Stimulated activated CD4-positive, alpha-beta T cell treated with anti-CD3 and anti-CD28 coated beads, Interleukin-2, amount 100 ng/mL, for 4 hours (primary cell): ENCODE measurements at regions not wholly inside any gene's neighbourhood (a gene's known extent, or its start where the extent isn't known, plus 50 kb on each side); places are given as distances from the start of the nearest gene placed in this dataset.

Experiments used
- DNase-seq: peaks from one replicate; pipeline ENCODE4 v3.0.0-alpha.2; 2020; ENCODE audit warnings: low read depth

GRCh38 chr5:96245140-96246091, 187.6 kb downstream of the PCSK1 start:
- DNase-seq, result no peak

GRCh38 chr5:96244696-96245095, 188.4 kb downstream of the PCSK1 start:
- DNase-seq, result no peak

- DNase-seq, result no peak
These were observed 189.2 kb downstream of the PCSK1 start for GRCh38 chr5:96243862-96244261.

GRCh38 chr5:96243203-96243602, 189.8 kb downstream of the PCSK1 start:
- no peak for DNase-seq

- no peak for DNase-seq
These were observed 190.5 kb downstream of the PCSK1 start for GRCh38 chr5:96242571-96242970.

GRCh38 chr5:96236831-96237230, 196.2 kb downstream of the PCSK1 start:
- DNase-seq, result no peak

- DNase-seq, result no peak
These were observed 197.0 kb downstream of the PCSK1 start for GRCh38 chr5:96236051-96236450.

GRCh38 chr5:96235008-96235910, 197.8 kb downstream of the PCSK1 start:
- no peak for DNase-seq

- DNase-seq, result no peak
These were observed 200.4 kb downstream of the PCSK1 start for GRCh38 chr5:96232602-96233001.

GRCh38 chr5:96229188-96229587, 203.9 kb downstream of the PCSK1 start:
- DNase-seq, result no peak

- no peak for DNase-seq
These were observed 204.6 kb downstream of the PCSK1 start for GRCh38 chr5:96228408-96228807.

GRCh38 chr5:96227957-96228356, 205.1 kb downstream of the PCSK1 start:
- DNase-seq, result no peak

GRCh38 chr5:96226941-96227552, 206.0 kb downstream of the PCSK1 start:
- DNase-seq, result no peak

- DNase-seq, result no peak
These were observed 210.9 kb downstream of the PCSK1 start for GRCh38 chr5:96222129-96222528.

- DNase-seq, result no peak
These were observed 212.2 kb downstream of the PCSK1 start for GRCh38 chr5:96220610-96221390.

GRCh38 chr5:96219580-96220281, 213.3 kb downstream of the PCSK1 start:
- no peak for DNase-seq

- DNase-seq, result no peak
These were observed 214.4 kb downstream of the PCSK1 start for GRCh38 chr5:96218653-96219052.

GRCh38 chr5:96214442-96215197, 218.4 kb downstream of the PCSK1 start:
- DNase-seq, result no peak

GRCh38 chr5:96209829-96210228, 223.2 kb downstream of the PCSK1 start:
- no peak for DNase-seq

GRCh38 chr5:96207420-96207819, 225.6 kb downstream of the PCSK1 start:
- no peak for DNase-seq
